ENCODE measurements at regions not wholly inside any gene's neighbourhood (a gene's known extent, or its start where the extent isn't known, plus 50 kb on each side); places are given as distances from the start of the nearest gene placed in this dataset.

DNA sequence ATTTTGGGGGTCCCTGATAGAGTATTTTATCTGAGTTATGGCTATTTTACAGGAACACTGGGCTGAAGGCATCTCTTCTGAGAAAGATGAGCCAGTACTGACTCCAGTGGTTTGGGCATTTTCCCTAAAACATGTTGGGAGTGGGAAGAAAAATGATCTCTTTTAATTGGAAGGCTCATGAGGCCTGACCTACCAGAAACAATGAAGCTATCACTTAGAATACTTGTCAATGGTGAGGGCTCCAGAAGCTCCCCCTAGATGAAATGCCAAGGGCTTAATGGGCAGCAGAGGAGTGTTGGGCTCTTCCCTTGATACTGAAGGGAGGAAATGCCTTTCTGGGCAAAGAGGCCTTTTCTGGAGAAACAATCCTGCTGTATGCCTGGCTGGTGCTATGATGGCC lies 63.5 kb upstream of the BDNF start:
- no peak for ATAC-seq
- no peak overlapping the region for H3K4me3 ChIP-seq
- TF ChIP-seq, protein P1, sequence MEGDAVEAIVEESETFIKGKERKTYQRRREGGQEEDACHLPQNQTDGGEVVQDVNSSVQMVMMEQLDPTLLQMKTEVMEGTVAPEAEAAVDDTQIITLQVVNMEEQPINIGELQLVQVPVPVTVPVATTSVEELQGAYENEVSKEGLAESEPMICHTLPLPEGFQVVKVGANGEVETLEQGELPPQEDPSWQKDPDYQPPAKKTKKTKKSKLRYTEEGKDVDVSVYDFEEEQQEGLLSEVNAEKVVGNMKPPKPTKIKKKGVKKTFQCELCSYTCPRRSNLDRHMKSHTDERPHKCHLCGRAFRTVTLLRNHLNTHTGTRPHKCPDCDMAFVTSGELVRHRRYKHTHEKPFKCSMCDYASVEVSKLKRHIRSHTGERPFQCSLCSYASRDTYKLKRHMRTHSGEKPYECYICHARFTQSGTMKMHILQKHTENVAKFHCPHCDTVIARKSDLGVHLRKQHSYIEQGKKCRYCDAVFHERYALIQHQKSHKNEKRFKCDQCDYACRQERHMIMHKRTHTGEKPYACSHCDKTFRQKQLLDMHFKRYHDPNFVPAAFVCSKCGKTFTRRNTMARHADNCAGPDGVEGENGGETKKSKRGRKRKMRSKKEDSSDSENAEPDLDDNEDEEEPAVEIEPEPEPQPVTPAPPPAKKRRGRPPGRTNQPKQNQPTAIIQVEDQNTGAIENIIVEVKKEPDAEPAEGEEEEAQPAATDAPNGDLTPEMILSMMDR (IDR thresholded peaks at IDR 0.05) = no peak

DNA sequence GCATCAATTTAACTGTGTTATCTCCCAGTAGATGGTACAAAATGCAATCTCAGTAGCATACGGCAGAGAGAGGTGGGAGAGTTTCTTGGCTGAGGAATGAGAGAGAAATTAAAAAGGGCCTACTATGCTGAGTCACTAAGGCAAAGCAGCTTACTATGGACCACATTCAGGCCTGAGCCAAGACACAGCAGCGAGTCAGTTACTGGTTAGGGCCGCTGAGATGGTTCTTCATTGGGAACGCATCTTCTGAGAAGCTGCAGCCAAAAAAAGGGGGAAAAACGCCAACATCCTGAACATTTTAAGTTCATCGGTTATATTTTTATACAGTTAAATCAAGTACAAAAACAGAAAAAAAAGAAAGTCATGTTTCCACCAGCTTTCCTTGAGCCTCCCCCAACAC lies 61.1 kb upstream of the BDNF start:
- ATAC-seq (no peak), DNase-seq (no peak)
- Histone ChIP-seq H3K27ac (no peak overlapping the region), H3K9me3 (no peaks in the 10 kb centered on the region), H3K27me3 (ENCODE audit: insufficient read depth in 3 of 3, low read length in 2 of 3) (no peaks in the 10 kb centered on the region), H3K4me1 (no peaks in the 10 kb centered on the region), H3K36me3 (ENCODE audit: insufficient read depth in 1 of 2, low read depth in 1 of 2) (no peaks in the 10 kb centered on the region), H3K4me3 (no peak overlapping the region)
- WGBS, 3 donors = 83 to 88% (median 85%) methylated on average over 6 of the region's 6 CpGs
- intact Hi-C loops (cut with DNase I) = no loop called here
- TF ChIP-seq, protein P1 (IDR thresholded peaks at IDR 0.05) = no peak

More for the DNA sequence above, 63.5 kb upstream of the BDNF start:
- DNase-seq = no peak
- intact Hi-C loops (cut with DNase I) = no loop called here
- no peaks in the 10 kb centered on the region for H3K36me3 ChIP-seq (ENCODE audit: insufficient read depth in 1 of 2, low read depth in 1 of 2)
- no peak overlapping the region for H3K27ac ChIP-seq
- no peaks in the 10 kb centered on the region for H3K4me1 ChIP-seq
- no peaks in the 10 kb centered on the region for H3K9me3 ChIP-seq
- H3K27me3 ChIP-seq (ENCODE audit: insufficient read depth in 3 of 3, low read length in 2 of 3) = no peaks in the 10 kb centered on the region

DNA sequence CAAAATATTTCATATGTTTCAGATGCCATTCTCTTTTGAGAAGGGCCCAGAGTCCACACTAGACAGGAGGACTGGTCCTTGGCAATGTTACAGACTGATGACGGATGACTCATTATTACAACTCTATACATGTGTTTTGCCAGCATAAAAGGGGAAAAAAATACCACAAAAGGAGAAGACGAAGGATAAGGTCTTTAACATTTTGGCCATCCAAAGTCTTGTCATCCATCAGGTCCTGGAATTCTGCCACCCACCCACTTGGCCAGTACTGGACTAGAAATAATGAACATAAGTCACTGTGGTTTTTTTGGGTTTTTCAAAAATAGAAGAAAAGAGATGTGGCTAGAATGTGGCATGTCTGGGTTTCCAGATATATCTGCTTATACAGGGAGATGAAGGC lies 57.7 kb upstream of the BDNF start:
- DNase-seq = no peak
- ATAC-seq = no peak
- Histone ChIP-seq H3K27ac (no peak overlapping the region), H3K27me3 (ENCODE audit: insufficient read depth in 3 of 3, low read length in 2 of 3) (no peaks in the 10 kb centered on the region), H3K9me3 (no peaks in the 10 kb centered on the region), H3K4me1 (no peaks in the 10 kb centered on the region), H3K4me3 (no peak overlapping the region), H3K36me3 (ENCODE audit: insufficient read depth in 1 of 2, low read depth in 1 of 2) (no peaks in the 10 kb centered on the region)
- 42 to 74% (median 44%) methylated on average over 2 of the region's 2 CpGs for WGBS, 3 donors
- intact Hi-C loops (cut with DNase I) = no loop called here
- TF ChIP-seq, protein P1 (IDR thresholded peaks at IDR 0.05) = no peak

DNA sequence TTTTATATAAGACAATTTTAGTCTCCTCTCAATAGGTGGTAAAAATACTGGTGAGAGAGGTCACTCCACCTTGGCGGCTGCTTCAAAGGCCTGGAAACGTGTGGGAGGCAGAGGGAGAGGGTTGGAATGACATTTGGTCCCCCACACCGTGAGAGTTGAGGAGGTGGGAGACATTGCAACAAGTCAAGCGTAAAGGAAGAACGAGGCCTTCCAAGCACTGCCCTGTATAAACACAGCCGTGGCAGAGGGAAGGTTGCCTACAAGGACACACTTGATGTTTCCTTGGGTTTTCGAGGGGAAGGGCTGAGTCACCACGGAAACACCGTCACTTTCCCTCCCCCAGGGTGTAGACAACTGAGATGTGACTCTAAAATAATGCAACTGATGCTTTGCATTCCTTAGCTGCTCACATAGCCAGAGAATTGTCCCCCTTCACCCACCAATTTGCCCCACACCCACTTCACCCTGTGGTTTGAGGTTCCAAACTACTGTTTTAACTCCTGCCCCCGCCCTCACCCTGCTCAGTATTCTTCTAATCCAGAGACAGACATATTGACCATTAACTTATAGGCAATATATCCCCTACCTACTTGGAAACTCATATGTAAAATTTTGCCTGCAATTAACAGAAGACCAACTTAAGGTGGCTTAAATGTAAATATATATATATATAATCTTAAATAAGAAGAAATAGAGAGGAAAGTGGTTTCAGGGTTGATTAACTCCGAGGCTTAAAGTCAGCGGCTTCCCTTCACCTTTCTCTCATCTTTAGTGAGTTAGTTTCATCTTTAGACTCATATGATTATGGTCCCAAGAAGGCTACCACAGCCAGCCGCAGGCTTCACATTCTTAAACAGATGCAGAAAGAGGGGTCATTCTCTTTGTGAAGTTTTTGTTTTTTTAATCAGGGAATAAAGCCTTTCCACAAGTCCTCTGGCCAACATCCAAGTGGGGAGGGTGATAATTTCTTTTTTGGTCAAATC lies 54.1 kb upstream of the BDNF start:
- WGBS, 3 donors = 40 to 44% (median 41%) methylated on average over 13 of the region's 13 CpGs
- Histone ChIP-seq H3K4me3 (no peak overlapping the region), H3K9me3 (no peaks in the 10 kb centered on the region), H3K36me3 (ENCODE audit: insufficient read depth in 1 of 2, low read depth in 1 of 2) (no peaks in the 10 kb centered on the region), H3K27ac (no peak overlapping the region), H3K27me3 (ENCODE audit: insufficient read depth in 3 of 3, low read length in 2 of 3) (peaks cover 0 to 3% (median 0%) of the 10 kb centered on the region in 3 donors), H3K4me1 (no peaks in the 10 kb centered on the region)
- ATAC-seq (no peak), DNase-seq (no peak)
- TF ChIP-seq, protein P1 (IDR thresholded peaks at IDR 0.05) = no peak
- intact Hi-C loops (cut with DNase I) = no loop called here

Measured in psoas muscle (tissue), 7 donors.